K562 (cell line): ENCODE measurements at regions not wholly inside any gene's neighbourhood (a gene's known extent, or its start where the extent isn't known, plus 50 kb on each side); places are given as distances from the start of the nearest gene placed in this dataset.

Source experiments
- ATAC-seq: fragments of 200-7000 bp; cut with Tn5 transposase; 3 replicates; pipeline ENCODE4 v1.9.1; 2020; ENCODE audit warnings: moderate library complexity
- BruUV-seq: library from RNA; stranded (reverse); fragments of 400-500 nt; replicated peaks from 2 replicates; lab custom pipeline; 2021; lab: Mats Ljungman, UMichigan
- CTCF ChIA-PET: fragments of 300-600 bp; formaldehyde crosslinking; extraction: SDS; loops from one replicate; lab custom pipeline; 2021; ENCODE audit warnings: low intra/inter-chr PET ratio; lab: Yijun Ruan, JAX
- POLR2A ChIA-PET: fragments of 300-600, 350-650 bp; sonication (Branson Sonifier 250); formaldehyde crosslinking; extraction: SDS; loops from one replicate; lab custom pipeline; 2021; ENCODE audit warnings: antibody characterized with exemption, inconsistent platforms; lab: Yijun Ruan, JAX
- DNase-seq, 4 experiments: peaks; one replicate each; pipeline versions ENCODE4 v3.0.0 to v3.0.0-alpha.2; 2011 to 2018; ENCODE audit warnings: low spot score in 3 of 4, mixed read lengths in 3 of 4; ENCODE audit errors: extremely low read depth in 1 of 4
- FAIRE-seq: peaks from 2 replicates; lab custom pipeline; 2011; peaks lifted over from hg19 to GRCh38; lab: Jason Lieb, UNC
- H2AFZ ChIP-seq: 2 replicates; pipeline ENCODE4 v1.6.0; 2011; ENCODE audit warnings: low read depth, low read length, control low read depth, inconsistent platforms
- H3K27ac ChIP-seq: fragments of 200-600 bp; 3 replicates; pipeline ENCODE4 v1.8.0; 2011; ENCODE audit warnings: low read depth, mild to moderate bottlenecking, control low read depth, inconsistent platforms, low read length, moderate library complexity, mixed read lengths; ENCODE audit errors: extremely low read depth
- H3K27me3 ChIP-seq, 2 experiments: fragments of 300-600 bp in 1 of 2; 2 replicates in 1 of 2; 3 replicates in 1 of 2; pipeline versions ENCODE4 v1.6.0 to v1.8.0; 2011; ENCODE audit warnings: inconsistent platforms in 2 of 2, low read length in 2 of 2, mild to moderate bottlenecking in 1 of 2, mixed read lengths in 1 of 2, moderate library complexity in 1 of 2; ENCODE audit not compliant: control insufficient read depth in 2 of 2, insufficient read depth in 2 of 2
- H3K36me3 ChIP-seq: fragments of 300-600 bp; 3 replicates; pipeline ENCODE4 v1.8.0; 2011; ENCODE audit warnings: mild to moderate bottlenecking, low read length, inconsistent platforms; ENCODE audit not compliant: control insufficient read depth, insufficient read depth
- H3K4me1 ChIP-seq, 2 experiments: fragments of 200-600 bp in 1 of 2; replicated peaks in 1 of 2; 2 replicates in 1 of 2; 3 replicates in 1 of 2; pipeline versions ENCODE4 v1.5.1 to v1.8.0; 2011; ENCODE audit warnings: inconsistent platforms in 2 of 2, low read length in 2 of 2, mild to moderate bottlenecking in 1 of 2, mixed read lengths in 1 of 2, moderate library complexity in 1 of 2; ENCODE audit not compliant: control insufficient read depth in 2 of 2, insufficient read depth in 2 of 2
- H3K4me2 ChIP-seq: 2 replicates; pipeline ENCODE4 v1.6.1; 2011; ENCODE audit warnings: low read length, control low read depth, inconsistent platforms, mixed read lengths; ENCODE audit not compliant: insufficient read depth
- H3K4me3 ChIP-seq: fragments of 200-600 bp; sonication (generic), shearing (Covaris generic); 2 replicates; pipeline ENCODE4 v1.5.1; 2016; ENCODE audit warnings: control low read depth, inconsistent platforms
- H3K79me2 ChIP-seq: fragments of 200-600 bp; 3 replicates; pipeline ENCODE4 v1.8.0; 2011; ENCODE audit warnings: low read length, inconsistent platforms; ENCODE audit not compliant: control insufficient read depth, insufficient read depth
- H3K9ac ChIP-seq, 2 experiments: 2 replicates each; pipeline versions ENCODE4 v1.6.0 to v1.6.1; 2011; ENCODE audit warnings: low read depth in 2 of 2, low read length in 2 of 2, control low read depth in 1 of 2, inconsistent platforms in 1 of 2, mild to moderate bottlenecking in 1 of 2, mixed read lengths in 1 of 2; ENCODE audit not compliant: insufficient read depth in 1 of 2
- H3K9me1 ChIP-seq: one replicate; pipeline ENCODE4 v1.6.0; 2011; ENCODE audit warnings: inconsistent platforms, mild to moderate bottlenecking, low read length, moderate library complexity; ENCODE audit not compliant: control insufficient read depth, insufficient read depth
- H3K9me3 ChIP-seq: replicated peaks from 2 replicates; pipeline ENCODE4 v1.5.1; 2011; ENCODE audit warnings: low read depth, low read length, inconsistent platforms; ENCODE audit not compliant: control insufficient read depth, insufficient read depth
- H4K20me1 ChIP-seq: replicated peaks from 2 replicates; pipeline ENCODE4 v1.6.1; 2011; ENCODE audit warnings: low read length, inconsistent platforms, mixed read lengths; ENCODE audit not compliant: control insufficient read depth, insufficient read depth
- EGR1 ChIP-seq: fragments of 450-650 bp; conservative IDR thresholded peaks from 2 replicates; pipeline ENCODE4 v1.6.1; 2017; ENCODE audit warnings: mild to moderate bottlenecking
- WGBS: fragments of 100-300 bp; shearing (Covaris generic); methylation state at CpG from one replicate; pipeline ENCODE4 v1.1.6; 2016; ENCODE audit warnings: low coverage, mixed read lengths; ENCODE audit not compliant: insufficient coverage; ENCODE audit errors: missing lambda C conversion rate; 5-methylcytosine and 5-hydroxymethylcytosine counted together
- in situ Hi-C: fragments of 300-500 bp; cut with MboI; formaldehyde crosslinking; loops from 4 replicates; pipeline ENCODE4 v1.15.0; 2018; ENCODE audit warnings: inconsistent platforms, mixed read lengths
- intact Hi-C: fragments of 100-400 bp; cut with micrococcal nuclease; formaldehyde crosslinking; loops from 2 replicates; pipeline ENCODE4 v1.14.2; 2022
- TF ChIP-seq, protein P1 (sequence below), 2 experiments: fragments of 450-650 bp; formaldehyde crosslinking in 1 of 2; IDR thresholded peaks; 2 replicates each; pipeline versions ENCODE4 v1.4.0 to v1.6.1; 2014 to 2020; ENCODE audit warnings: mild to moderate bottlenecking in 2 of 2, borderline replicate concordance in 1 of 2, low read depth in 1 of 2
- TF ChIP-seq, protein P2 (sequence below): IDR thresholded peaks from 2 replicates; pipeline ENCODE4 v1.6.1; 2016; ENCODE audit warnings: missing genetic modification characterization, missing compliant biosample characterization

DNA sequence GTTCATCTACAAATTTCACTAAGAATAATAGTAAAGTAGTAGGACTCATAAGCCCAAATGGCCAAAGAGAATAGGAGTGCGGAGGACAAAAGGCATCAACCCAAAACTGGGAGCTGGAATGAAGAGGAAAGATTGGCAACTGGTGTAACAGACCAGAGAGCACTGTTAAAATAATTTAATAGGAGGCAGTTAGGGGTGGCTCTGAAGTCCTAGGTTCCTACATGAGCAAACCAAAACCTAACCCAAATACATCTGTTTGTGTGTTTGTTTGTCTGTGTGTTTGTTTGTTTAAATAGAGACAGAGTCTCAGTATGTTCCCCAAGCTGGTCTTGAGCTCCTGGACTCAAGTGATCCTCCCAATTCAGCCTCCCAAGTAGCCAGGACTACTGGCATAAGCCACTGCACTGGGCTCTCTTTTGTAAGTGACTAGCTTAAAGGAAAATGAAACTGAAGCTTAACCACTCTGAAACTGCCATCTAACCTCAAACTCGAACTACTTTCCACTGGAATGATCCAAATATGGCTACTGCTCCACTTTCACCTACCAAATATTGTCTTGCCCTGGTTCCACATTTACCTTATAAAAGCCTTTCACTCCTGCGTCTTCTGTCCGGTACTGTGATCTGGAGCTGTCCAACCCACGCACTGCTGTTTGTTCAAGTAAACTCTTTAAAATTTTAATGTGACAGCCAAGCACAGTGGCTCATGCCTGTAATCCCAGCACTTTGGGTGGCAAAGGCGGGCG is 94.9 kb downstream of the AKR1D1 start:
- H2AFZ ChIP-seq = no peak overlapping the region
- DNase-seq (no peak), FAIRE-seq (no peak), ATAC-seq (no peak)
- H3K9me3 ChIP-seq = no peaks in the 10 kb centered on the region
- no peaks in the 10 kb centered on the region for H4K20me1 ChIP-seq
- 6% methylated on average over 7 of the region's 7 CpGs for WGBS
- no peak overlapping the region for H3K9ac ChIP-seq
- in situ Hi-C loops (no loop called here), intact Hi-C loops (no loop called here)
- POLR2A ChIA-PET = interaction anchor here (1.1 to 1.2 kb wide), 2 partner anchors 9 to 10 kb away, joined by 4 to 6 read pairs; no protein-coding TSS in a partner anchor
- H3K9me1 ChIP-seq = no peaks in the 10 kb centered on the region
- H3K27ac ChIP-seq = no peak overlapping the region
- CTCF ChIA-PET = no interaction called here
- no peaks in the 10 kb centered on the region for H3K4me1 ChIP-seq
- H3K4me2 ChIP-seq = no peak overlapping the region
- peaks cover 0 to 5% of the 10 kb centered on the region in 2 experiments; a peak in 2 of 5 replicates for H3K27me3 ChIP-seq
- H3K79me2 ChIP-seq = no peaks in the 10 kb centered on the region
- TF ChIP-seq, protein P1, sequence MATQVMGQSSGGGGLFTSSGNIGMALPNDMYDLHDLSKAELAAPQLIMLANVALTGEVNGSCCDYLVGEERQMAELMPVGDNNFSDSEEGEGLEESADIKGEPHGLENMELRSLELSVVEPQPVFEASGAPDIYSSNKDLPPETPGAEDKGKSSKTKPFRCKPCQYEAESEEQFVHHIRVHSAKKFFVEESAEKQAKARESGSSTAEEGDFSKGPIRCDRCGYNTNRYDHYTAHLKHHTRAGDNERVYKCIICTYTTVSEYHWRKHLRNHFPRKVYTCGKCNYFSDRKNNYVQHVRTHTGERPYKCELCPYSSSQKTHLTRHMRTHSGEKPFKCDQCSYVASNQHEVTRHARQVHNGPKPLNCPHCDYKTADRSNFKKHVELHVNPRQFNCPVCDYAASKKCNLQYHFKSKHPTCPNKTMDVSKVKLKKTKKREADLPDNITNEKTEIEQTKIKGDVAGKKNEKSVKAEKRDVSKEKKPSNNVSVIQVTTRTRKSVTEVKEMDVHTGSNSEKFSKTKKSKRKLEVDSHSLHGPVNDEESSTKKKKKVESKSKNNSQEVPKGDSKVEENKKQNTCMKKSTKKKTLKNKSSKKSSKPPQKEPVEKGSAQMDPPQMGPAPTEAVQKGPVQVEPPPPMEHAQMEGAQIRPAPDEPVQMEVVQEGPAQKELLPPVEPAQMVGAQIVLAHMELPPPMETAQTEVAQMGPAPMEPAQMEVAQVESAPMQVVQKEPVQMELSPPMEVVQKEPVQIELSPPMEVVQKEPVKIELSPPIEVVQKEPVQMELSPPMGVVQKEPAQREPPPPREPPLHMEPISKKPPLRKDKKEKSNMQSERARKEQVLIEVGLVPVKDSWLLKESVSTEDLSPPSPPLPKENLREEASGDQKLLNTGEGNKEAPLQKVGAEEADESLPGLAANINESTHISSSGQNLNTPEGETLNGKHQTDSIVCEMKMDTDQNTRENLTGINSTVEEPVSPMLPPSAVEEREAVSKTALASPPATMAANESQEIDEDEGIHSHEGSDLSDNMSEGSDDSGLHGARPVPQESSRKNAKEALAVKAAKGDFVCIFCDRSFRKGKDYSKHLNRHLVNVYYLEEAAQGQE (IDR thresholded peaks at IDR 0.05; ENCODE audit: borderline replicate concordance) = peak; percentile 64
- TF ChIP-seq, protein P1 (CRISPR knock-in tag; IDR thresholded peaks at IDR 0.05; ENCODE audit: low read depth) = no peak
- TF ChIP-seq, protein P2, sequence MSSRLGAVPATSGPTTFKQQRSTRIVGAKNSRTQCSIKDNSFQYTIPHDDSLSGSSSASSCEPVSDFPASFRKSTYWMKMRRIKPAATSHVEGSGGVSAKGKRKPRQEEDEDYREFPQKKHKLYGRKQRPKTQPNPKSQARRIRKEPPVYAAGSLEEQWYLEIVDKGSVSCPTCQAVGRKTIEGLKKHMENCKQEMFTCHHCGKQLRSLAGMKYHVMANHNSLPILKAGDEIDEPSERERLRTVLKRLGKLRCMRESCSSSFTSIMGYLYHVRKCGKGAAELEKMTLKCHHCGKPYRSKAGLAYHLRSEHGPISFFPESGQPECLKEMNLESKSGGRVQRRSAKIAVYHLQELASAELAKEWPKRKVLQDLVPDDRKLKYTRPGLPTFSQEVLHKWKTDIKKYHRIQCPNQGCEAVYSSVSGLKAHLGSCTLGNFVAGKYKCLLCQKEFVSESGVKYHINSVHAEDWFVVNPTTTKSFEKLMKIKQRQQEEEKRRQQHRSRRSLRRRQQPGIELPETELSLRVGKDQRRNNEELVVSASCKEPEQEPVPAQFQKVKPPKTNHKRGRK = no peak
- TF ChIP-seq EGR1 = 0 out of 2 replicates have a peak, but pooled peaks have one; percentile 18
- no TSS peak for BruUV-seq
- no peaks in the 10 kb centered on the region for H3K36me3 ChIP-seq
- no peak overlapping the region for H3K4me3 ChIP-seq
